ENCODE measurements at regions not wholly inside any gene's neighbourhood (a gene's known extent, or its start where the extent isn't known, plus 50 kb on each side); places are given as distances from the start of the nearest gene placed in this dataset.
A peak's percentile ranks its signal among the peaks of the same experiment; 100 is the strongest.

DNA sequence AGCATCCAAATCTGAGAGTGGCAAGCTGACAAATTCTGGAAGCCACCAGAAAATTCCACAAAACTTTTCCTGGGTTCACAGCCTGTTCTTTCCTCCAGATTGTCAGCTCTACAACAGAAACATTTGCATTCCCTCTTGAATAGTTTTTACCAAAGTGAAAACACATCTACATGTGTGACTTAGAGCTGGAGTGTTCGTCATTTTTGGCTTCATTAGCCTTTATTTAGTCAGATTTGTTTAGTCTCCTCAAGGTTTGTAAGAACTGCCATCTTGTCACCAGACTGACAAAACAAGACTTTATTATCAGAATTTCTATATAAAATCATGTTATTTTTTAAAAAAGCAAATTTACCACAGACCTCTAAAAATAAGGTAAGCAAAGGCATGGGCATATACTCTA, 347.3 kb downstream of the TRIM36 start:
- no peak overlapping the region for H3K4me3 ChIP-seq
- no peaks in the 10 kb centered on the region for H3K36me3 ChIP-seq
- H3K27me3 ChIP-seq: no peaks in the 10 kb centered on the region
- H3K4me1 ChIP-seq (ENCODE audit: low read depth): no peaks in the 10 kb centered on the region
- TF ChIP-seq, protein P1, sequence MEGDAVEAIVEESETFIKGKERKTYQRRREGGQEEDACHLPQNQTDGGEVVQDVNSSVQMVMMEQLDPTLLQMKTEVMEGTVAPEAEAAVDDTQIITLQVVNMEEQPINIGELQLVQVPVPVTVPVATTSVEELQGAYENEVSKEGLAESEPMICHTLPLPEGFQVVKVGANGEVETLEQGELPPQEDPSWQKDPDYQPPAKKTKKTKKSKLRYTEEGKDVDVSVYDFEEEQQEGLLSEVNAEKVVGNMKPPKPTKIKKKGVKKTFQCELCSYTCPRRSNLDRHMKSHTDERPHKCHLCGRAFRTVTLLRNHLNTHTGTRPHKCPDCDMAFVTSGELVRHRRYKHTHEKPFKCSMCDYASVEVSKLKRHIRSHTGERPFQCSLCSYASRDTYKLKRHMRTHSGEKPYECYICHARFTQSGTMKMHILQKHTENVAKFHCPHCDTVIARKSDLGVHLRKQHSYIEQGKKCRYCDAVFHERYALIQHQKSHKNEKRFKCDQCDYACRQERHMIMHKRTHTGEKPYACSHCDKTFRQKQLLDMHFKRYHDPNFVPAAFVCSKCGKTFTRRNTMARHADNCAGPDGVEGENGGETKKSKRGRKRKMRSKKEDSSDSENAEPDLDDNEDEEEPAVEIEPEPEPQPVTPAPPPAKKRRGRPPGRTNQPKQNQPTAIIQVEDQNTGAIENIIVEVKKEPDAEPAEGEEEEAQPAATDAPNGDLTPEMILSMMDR (IDR thresholded peaks at IDR 0.05; ENCODE audit: low read depth, low read length): no peak
- no peak for DNase-seq (ENCODE audit: low read depth in 1 of 2, low spot score in 1 of 2)
- no peak overlapping the region for H3K27ac ChIP-seq
- no peaks in the 10 kb centered on the region for H3K9me3 ChIP-seq (ENCODE audit: low read depth)

DNA sequence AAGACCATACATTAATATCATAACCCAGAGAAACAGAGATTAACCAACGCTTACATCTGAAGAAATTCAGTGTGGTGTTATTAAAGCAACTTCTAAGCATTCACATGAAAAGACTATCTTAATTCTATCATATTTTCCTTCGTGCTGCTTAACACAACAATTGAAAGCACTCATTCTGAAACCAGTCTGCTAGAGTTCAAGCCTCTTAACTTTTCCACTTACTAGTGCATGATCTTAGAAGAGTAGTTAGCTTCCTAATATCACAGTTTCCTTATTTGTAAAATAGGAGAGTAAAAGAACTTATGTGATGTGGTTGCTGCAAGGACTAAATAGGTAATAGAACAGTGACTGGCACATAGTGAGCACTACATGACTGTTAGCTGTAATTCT, 379.3 kb downstream of the TRIM36 start:
- no peaks in the 10 kb centered on the region for H3K9me3 ChIP-seq (ENCODE audit: low read depth)
- no peak overlapping the region for H3K4me3 ChIP-seq
- no peak for DNase-seq (ENCODE audit: low read depth in 1 of 2, low spot score in 1 of 2)
- TF ChIP-seq, protein P1 (IDR thresholded peaks at IDR 0.05; ENCODE audit: low read depth, low read length): no peak
- no peaks in the 10 kb centered on the region for H3K27me3 ChIP-seq
- H3K4me1 ChIP-seq (ENCODE audit: low read depth): no peaks in the 10 kb centered on the region
- no peaks in the 10 kb centered on the region for H3K36me3 ChIP-seq
- no peak overlapping the region for H3K27ac ChIP-seq

DNA sequence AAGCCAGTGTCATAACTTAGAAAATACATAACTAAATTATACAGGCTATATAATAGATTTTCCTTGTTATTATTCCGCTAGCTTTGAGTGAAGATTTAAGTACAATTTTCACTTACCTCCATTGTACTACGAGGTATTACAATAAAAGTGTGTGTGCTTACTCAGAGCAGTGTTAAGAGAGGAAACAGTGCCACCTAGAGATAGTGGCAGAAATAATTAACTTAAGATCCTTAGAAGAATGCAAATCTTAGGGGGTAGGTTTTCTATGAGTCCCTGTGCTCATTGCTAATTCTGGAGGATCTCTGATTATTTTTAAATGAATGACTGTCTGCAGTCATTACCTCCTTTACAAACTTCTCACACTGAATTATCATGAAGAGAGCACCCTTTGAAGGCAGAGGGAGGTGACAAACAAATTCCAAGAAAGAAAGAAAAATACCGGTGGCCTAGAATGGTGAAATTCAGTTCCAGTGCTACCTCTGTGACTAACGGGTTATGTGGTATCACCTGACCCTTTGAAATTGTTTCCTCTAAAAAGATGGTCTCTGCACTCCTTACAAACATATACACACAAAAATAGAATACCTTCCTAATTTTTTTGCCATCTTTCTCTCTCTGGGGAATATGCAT, 379.8 kb downstream of the TRIM36 start:
- no peak overlapping the region for H3K4me3 ChIP-seq
- peak; percentile 19 to 62 for DNase-seq (ENCODE audit: low read depth in 1 of 2, low spot score in 1 of 2)
- no peaks in the 10 kb centered on the region for H3K9me3 ChIP-seq (ENCODE audit: low read depth)
- H3K27ac ChIP-seq: no peak overlapping the region
- H3K27me3 ChIP-seq: no peaks in the 10 kb centered on the region
- H3K36me3 ChIP-seq: no peaks in the 10 kb centered on the region
- TF ChIP-seq, protein P1 (IDR thresholded peaks at IDR 0.05; ENCODE audit: low read depth, low read length): no peak
- no peaks in the 10 kb centered on the region for H3K4me1 ChIP-seq (ENCODE audit: low read depth)

DNA sequence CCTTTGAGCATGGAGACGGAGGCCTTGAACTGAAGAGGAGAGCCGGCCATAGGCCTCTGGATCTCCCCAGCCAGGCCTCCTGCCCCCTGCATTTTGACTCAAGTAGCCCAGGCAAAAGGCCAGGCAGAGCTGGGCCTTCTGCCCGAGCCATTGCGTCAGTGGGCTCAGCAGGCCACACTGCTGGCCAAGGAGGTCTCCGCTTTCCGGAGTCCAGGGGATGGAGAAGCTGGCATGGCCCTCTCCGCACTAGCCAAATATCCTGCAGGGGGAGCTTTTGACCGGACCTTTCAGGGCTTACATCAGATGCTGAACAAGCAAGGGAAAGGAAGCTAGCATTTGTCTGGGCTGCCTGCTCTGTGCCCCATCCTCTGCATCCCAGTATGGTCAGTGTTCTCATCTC, 386.8 kb downstream of the TRIM36 start:
- DNase-seq (ENCODE audit: low read depth in 1 of 2, low spot score in 1 of 2): peak in 1 of 2 donors; percentile 1
- Histone ChIP-seq H3K4me1 (ENCODE audit: low read depth) (no peaks in the 10 kb centered on the region), H3K36me3 (no peaks in the 10 kb centered on the region), H3K9me3 (ENCODE audit: low read depth) (no peaks in the 10 kb centered on the region), H3K4me3 (no peak overlapping the region), H3K27ac (no peak overlapping the region), H3K27me3 (no peaks in the 10 kb centered on the region)
- TF ChIP-seq, protein P1 (IDR thresholded peaks at IDR 0.05; ENCODE audit: low read depth, low read length): no peak

DNA sequence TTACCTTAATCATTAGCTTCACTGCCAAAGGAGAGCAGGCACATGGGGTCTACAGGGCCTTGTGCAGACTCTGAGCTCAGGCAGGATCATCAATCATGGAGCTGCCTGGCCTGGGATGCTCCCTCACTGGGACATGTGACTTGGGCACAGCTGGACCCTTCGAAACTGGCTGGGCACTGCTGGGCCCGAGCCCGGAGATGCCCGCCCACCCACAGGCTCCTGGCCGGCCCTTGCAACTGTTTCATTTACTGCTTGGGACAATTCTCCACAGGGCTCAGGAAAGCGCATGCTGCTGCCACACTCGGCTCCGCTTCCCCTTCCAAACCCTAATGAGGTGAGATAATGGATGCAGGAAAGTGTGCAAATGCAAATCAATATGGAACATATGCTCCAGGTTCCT, 387.5 kb downstream of the TRIM36 start:
- Histone ChIP-seq H3K4me1 (ENCODE audit: low read depth) (no peaks in the 10 kb centered on the region), H3K4me3 (no peak overlapping the region)
- TF ChIP-seq, protein P1 (IDR thresholded peaks at IDR 0.05; ENCODE audit: low read depth, low read length): no peak

More for the DNA sequence above, 387.5 kb downstream of the TRIM36 start:
- no peaks in the 10 kb centered on the region for H3K9me3 ChIP-seq (ENCODE audit: low read depth)
- no peaks in the 10 kb centered on the region for H3K27me3 ChIP-seq
- H3K27ac ChIP-seq: no peak overlapping the region
- no peak for DNase-seq (ENCODE audit: low read depth in 1 of 2, low spot score in 1 of 2)
- no peaks in the 10 kb centered on the region for H3K36me3 ChIP-seq

Measured in cardiac muscle cell (in vitro differentiated cells and primary cell).